Activated CD4-positive, alpha-beta T cell treated with anti-CD3 and anti-CD28 coated beads, Interleukin-2, amount 10 ng/mL, durations not matched to agents 7 days and 5 days (primary cell): ENCODE measurements at regions not wholly inside any gene's neighbourhood (a gene's known extent, or its start where the extent isn't known, plus 50 kb on each side); places are given as distances from the start of the nearest gene placed in this dataset.
"Not testable (repeated sequence)": the region's sequence is repeated elsewhere in the genome, so short reads cannot be mapped to it uniquely, and the experiment has no call there.

Source experiments
- CTCF ChIA-PET: fragments of 350-600 bp; sonication (Branson Sonifier 250); formaldehyde crosslinking; loops from one replicate; lab custom pipeline; 2021; ENCODE audit warnings: antibody characterized with exemption; lab: Charles Lee
- POLR2A ChIA-PET: fragments of 350-600 bp; sonication (Branson Sonifier 250); formaldehyde crosslinking; loops from one replicate; lab custom pipeline; 2021; ENCODE audit warnings: antibody characterized with exemption; lab: Charles Lee
- DNase-seq: peaks from one replicate; pipeline ENCODE4 v3.0.0-alpha.2; 2020
- H3K27ac Mint-ChIP-seq: one replicate; pipeline ENCODE4 v1.8.0; 2021; ENCODE audit warnings: mild to moderate bottlenecking, moderate library complexity, mixed read lengths
- H3K27me3 Mint-ChIP-seq: one replicate; pipeline ENCODE4 v1.8.0; 2021; ENCODE audit warnings: mixed read lengths
- H3K36me3 Mint-ChIP-seq: one replicate; pipeline ENCODE4 v1.8.0; 2021; ENCODE audit warnings: low read depth, mixed read lengths
- H3K4me1 Mint-ChIP-seq: one replicate; pipeline ENCODE4 v1.8.0; 2021; ENCODE audit warnings: mixed read lengths
- H3K4me3 Mint-ChIP-seq: one replicate; pipeline ENCODE4 v1.8.0; 2021; ENCODE audit warnings: mild to moderate bottlenecking, moderate library complexity, mixed read lengths
- H3K9me3 Mint-ChIP-seq: one replicate; pipeline ENCODE4 v1.8.0; 2021; ENCODE audit warnings: mixed read lengths

DNA sequence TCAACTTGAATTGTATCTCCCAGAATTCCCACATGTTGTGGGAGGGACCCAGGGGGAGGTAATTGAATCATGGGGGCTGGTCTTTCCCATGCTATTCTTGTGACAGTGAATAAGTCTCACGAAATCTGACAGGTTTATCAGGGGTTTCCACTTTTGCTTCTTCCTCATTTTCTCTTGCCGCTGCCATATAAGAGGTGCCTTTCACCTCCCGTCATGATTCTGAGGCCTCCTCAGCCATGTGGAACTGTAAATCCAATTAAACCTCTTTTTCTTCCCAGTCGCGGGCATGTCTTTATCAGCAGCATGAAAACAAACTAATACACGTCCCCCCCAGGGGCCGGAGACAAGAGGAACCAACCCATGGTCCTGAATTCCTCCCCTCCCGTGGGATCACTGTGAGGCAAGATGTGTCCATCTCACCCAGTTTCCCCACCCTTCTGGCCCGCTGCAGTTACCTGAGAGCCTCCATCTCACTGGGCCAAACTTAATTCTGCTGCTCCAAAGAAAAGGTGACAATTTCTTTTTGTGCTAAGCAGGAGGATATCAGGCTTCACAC is 354.0 kb upstream of the JARID2 start:
- POLR2A ChIA-PET, H3K4me3 Mint-ChIP-seq, H3K36me3 Mint-ChIP-seq, CTCF ChIA-PET, DNase-seq, H3K4me1 Mint-ChIP-seq, H3K27ac Mint-ChIP-seq, H3K27me3 Mint-ChIP-seq: not testable (repeated sequence)
- peaks cover 14% of the 10 kb centered on the region for H3K9me3 Mint-ChIP-seq

DNA sequence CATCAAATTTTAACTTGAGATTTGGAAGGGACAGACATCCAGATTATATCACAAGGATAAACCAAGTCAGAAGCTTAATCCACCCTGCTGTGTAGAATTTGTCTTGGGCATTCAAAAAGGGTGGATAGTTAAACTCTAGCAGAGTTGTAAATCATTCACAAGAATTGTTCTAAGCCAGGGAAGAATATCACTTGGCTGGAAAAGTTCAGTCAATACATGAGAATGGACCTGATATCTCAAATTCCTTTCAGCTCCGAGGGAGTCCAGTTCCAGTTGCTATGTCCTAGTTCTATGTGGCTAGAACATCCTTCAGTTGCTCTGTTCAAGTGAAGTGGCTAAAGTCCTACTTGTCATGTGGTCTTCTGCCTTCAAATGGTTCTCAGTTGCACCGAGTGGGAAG is 351.8 kb upstream of the JARID2 start:
- Mint-ChIP-seq H3K27me3 (no peaks in the 10 kb centered on the region), H3K36me3 (peaks cover 1% of the 10 kb centered on the region), H3K4me1 (no peaks in the 10 kb centered on the region), H3K4me3 (no peak overlapping the region), H3K27ac (no peak overlapping the region), H3K9me3 (peaks cover 14% of the 10 kb centered on the region)
- ChIA-PET POLR2A (no interaction called here), CTCF (interaction anchor here (0.5 to 1.1 kb wide), 3 partner anchors 16 to 114 kb away, joined by 3 read pairs; no protein-coding TSS in a partner anchor)
- no peak for DNase-seq

DNA sequence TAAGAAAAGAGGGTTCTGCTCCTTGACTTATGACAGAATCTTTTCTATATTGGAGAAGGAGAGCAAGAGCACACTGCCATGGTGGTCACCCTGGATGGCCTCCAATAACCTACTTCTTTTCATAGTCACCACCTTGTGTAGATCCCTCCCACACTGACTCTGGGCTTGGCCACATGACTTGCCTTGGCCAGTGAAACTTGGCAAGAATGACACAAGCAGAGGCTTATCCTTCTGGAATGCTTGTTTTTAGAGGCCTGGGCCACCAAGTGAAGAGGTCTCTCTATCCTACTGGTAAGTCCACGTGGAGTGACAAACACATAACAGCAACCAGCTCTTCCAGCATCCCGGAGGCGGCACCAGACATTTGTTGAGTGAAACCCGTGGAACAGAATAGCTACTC is 349.4 kb upstream of the JARID2 start:
- peaks cover 3% of the 10 kb centered on the region for H3K36me3 Mint-ChIP-seq
- no peak for DNase-seq
- H3K9me3 Mint-ChIP-seq, result peaks cover 16% of the 10 kb centered on the region
- ChIA-PET CTCF (no interaction called here), POLR2A (interaction anchor here (0.6 kb wide), 1 partner anchor 43 kb away, joined by 3 read pairs; no protein-coding TSS in a partner anchor)
- H3K4me3 Mint-ChIP-seq, result no peak overlapping the region
- H3K27ac Mint-ChIP-seq, result no peak overlapping the region
- H3K4me1 Mint-ChIP-seq, result no peaks in the 10 kb centered on the region
- no peaks in the 10 kb centered on the region for H3K27me3 Mint-ChIP-seq

DNA sequence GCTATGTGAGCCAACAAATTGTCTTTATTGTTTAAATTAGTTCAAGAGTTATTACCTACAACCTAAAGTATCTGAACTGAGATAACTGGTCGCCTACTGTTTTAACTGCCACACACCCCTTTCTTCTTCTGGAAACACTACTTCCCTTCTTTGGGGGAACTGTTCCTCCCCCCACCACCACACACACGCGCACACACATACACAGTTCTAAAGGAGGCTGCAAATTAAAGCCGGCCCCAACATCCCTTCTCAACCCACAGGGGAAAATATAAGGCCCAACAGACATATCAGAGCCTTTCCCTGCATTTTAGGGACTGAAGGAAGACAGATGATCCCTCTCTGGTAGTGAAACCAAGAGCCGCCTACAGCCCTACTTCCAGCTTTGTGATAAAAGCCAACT is 348.0 kb upstream of the JARID2 start:
- no peak for DNase-seq
- Mint-ChIP-seq H3K4me3 (no peak overlapping the region), H3K27me3 (no peaks in the 10 kb centered on the region), H3K4me1 (no peaks in the 10 kb centered on the region), H3K36me3 (peaks cover 3% of the 10 kb centered on the region), H3K9me3 (peaks cover 14% of the 10 kb centered on the region), H3K27ac (no peak overlapping the region)
- ChIA-PET CTCF (interaction anchor here (0.9 kb wide), 1 partner anchor 442 kb away, joined by 4 read pairs; no protein-coding TSS in a partner anchor), POLR2A (no interaction called here)

DNA sequence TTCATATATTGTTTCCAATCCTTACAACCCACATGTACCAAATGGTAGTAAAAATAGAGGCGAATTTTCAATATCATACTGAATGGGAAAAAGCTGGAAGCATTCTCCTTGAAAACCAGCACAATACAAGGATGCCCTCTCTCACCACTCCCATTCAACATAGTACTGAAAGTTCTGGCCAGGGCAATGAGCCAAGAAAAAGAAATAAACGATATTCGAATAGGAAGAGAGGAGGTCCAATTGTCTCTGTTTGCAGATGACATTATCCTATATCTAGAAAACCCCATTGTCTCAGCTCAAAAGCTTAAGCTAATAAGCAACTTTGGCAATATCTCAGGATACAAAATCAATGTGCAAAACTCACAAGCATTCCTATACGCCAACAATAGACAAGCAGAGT is 346.4 kb upstream of the JARID2 start:
- H3K27me3 Mint-ChIP-seq, H3K36me3 Mint-ChIP-seq, DNase-seq, H3K9me3 Mint-ChIP-seq, H3K4me3 Mint-ChIP-seq, H3K27ac Mint-ChIP-seq, CTCF ChIA-PET, H3K4me1 Mint-ChIP-seq, POLR2A ChIA-PET: not testable (repeated sequence)

DNA sequence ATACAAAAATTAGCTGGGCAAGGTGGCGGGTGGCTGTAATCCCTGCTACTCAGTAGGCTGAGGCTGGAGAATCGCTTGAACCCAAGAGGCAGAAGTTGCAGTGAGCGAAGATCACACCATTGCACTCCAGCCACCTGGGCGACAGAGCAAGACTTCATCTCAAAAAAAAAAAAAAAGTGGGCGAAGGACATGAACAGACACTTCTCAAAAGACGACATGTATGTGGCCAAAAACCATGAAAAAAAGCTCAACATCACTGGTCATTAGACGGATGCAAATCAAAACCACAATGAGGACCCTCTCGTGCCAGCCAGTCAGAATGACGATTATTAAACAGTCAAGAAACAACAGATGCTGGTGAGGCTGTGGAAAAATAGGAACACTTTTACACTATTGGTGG is 344.9 kb upstream of the JARID2 start:
- H3K4me1 Mint-ChIP-seq, result no peaks in the 10 kb centered on the region
- no peak overlapping the region for H3K27ac Mint-ChIP-seq
- no peak for DNase-seq
- ChIA-PET CTCF (interaction anchor here (0.6 kb wide), 1 partner anchor 14 kb away, joined by 4 read pairs; no protein-coding TSS in a partner anchor), POLR2A (no interaction called here)
- no peak overlapping the region for H3K4me3 Mint-ChIP-seq
- H3K9me3 Mint-ChIP-seq, result peaks cover 9% of the 10 kb centered on the region
- H3K36me3 Mint-ChIP-seq, result peaks cover 1% of the 10 kb centered on the region
- H3K27me3 Mint-ChIP-seq, result no peaks in the 10 kb centered on the region

DNA sequence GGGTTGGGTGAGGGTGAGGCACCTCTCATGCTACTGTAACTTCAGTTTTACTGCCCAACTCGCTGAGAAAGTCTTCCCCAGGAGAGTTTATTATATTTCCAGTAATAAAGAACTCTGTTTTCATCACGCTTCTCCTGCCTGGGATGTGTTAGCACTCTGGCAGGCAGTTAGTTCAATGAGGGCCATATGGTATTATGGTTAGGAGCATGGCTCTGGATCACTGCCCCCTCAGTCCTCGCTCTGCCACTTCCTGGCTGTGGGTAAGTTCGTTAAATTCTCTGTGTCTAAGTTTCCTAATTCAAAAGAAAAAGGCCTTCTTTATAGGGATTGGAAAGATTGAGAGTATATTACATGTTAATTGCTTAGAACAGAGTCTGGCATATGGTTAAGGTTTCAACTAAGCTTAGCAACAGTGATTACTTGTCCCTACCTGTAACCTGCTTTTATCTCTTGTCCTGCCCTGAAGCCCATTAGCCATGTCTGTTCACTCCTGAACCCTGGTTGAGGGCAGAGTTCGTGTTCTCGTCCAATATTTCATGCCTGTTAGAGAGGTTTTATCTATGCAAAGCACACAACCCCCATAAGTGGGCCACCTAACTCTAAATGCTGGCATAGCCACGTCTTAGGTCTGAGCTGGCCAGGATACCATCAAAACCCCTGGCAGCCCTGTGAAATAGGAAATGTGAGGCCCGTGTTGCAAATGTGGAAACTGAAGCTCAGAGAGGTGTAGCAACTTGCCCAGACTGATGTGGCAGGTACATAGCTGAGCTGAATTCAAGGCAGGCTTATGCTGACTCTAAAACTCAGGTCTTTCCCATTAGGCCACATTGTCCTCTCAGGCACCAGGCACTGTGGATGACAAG is 342.5 kb upstream of the JARID2 start:
- Mint-ChIP-seq H3K36me3 (peaks cover 1% of the 10 kb centered on the region), H3K4me3 (no peak overlapping the region), H3K9me3 (peaks cover 7% of the 10 kb centered on the region), H3K27me3 (no peaks in the 10 kb centered on the region), H3K27ac (no peak overlapping the region), H3K4me1 (no peaks in the 10 kb centered on the region)
- POLR2A ChIA-PET, result no interaction called here
- no peak for DNase-seq
- CTCF ChIA-PET, result interaction anchor here (1.6 kb wide), 1 partner anchor 18 kb away, joined by 10 read pairs; no protein-coding TSS in a partner anchor

DNA sequence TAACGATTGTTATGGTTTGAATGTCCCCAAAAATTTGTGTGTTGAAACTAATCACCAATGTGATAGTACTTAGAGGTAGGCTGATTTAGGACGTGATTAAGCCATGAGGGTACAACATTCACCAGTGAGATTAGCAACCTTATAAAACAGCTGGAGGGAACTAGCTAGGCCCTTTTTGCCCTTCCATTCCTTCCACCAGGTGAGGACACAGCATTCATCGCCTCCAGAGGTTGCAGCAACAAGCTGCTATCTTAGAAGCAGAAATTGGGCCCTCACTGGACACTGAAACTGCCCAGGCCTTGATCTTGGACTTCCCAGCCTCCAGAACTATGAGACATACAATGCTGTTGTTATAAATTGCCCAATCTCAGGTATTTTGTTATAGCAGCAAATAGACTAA is 340.7 kb upstream of the JARID2 start:
- ChIA-PET CTCF (interaction anchor here (0.6 to 0.7 kb wide), 4 partner anchors 17 to 205 kb away, joined by 3 read pairs; no protein-coding TSS in a partner anchor), POLR2A (no interaction called here)
- no peaks in the 10 kb centered on the region for H3K27me3 Mint-ChIP-seq
- H3K9me3 Mint-ChIP-seq, result peaks cover 3% of the 10 kb centered on the region
- no peak overlapping the region for H3K27ac Mint-ChIP-seq
- peaks cover 1% of the 10 kb centered on the region for H3K36me3 Mint-ChIP-seq
- no peak for DNase-seq
- H3K4me3 Mint-ChIP-seq, result no peak overlapping the region
- peaks cover 3% of the 10 kb centered on the region for H3K4me1 Mint-ChIP-seq

DNA sequence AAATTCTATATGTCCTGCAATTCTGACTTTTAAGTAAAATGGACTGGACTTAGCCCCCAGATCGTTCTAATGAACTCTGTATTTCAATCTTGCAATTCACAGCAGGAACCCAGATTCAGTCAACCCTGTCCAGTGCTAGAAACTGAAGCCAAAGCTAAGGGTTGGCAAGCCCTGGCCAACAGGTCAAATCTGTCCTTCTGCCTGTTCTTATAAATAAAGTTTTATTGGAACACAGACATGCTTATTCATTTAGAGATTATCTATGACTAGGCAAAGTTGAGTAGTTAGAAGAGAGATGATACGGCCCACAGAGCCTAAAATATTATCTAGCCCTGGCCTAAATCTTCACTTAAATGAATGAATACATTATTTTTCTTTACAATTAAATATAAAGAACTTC is 339.2 kb upstream of the JARID2 start:
- no peak overlapping the region for H3K4me3 Mint-ChIP-seq
- peaks cover 10% of the 10 kb centered on the region for H3K36me3 Mint-ChIP-seq
- DNase-seq, result no peak
- peaks cover 5% of the 10 kb centered on the region for H3K9me3 Mint-ChIP-seq
- ChIA-PET POLR2A (no interaction called here), CTCF (interaction anchor here (1.3 kb wide), 2 partner anchors 11 to 376 kb away, joined by 3 read pairs; no protein-coding TSS in a partner anchor)
- no peak overlapping the region for H3K27ac Mint-ChIP-seq
- peaks cover 17% of the 10 kb centered on the region for H3K4me1 Mint-ChIP-seq
- H3K27me3 Mint-ChIP-seq, result no peaks in the 10 kb centered on the region

DNA sequence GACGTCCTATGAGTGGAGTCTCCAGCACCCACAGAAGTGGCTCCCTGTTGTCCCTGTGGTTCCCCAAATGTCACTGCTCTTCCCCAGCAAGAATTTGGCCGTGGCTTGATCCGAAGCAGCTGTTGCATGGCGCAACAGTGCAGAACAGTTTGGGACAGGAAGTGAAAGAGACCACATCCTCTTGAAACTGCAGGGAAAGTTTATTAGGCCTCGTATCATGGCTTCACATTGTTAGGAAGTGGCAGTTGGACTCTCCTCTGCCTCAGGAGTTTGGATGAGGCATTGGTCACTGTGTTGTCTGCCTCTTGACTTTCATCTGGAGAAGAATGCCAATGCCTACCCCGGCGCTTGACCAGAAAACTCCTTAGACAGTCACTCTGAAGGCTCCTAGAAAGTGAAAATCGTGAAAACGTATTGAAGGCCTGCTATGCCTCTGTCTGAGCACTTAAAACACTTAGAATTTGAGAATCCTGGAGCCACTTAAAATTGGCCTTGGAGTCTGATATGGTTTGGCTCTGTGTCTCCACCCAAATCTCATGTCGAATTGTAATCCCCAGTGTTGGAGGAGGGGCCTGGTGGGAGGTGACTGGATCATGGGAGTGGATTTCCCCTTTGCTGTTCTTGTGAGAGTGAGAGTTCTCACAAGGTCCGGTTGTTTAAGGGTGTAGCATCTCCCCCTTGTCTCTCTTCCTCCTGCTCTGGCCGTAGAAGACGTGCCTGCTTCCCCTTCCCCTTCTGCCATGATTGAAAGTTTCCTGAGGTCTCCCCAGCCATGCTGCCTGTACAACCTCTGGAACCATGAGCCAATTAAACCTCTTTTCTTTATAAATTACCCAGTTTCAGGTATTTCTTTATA is 334.9 kb upstream of the JARID2 start:
- Mint-ChIP-seq H3K27me3 (no peaks in the 10 kb centered on the region), H3K4me1 (peaks cover 22% of the 10 kb centered on the region), H3K36me3 (peaks cover 10% of the 10 kb centered on the region), H3K9me3 (peaks cover 5% of the 10 kb centered on the region), H3K27ac (peak overlapping the region; percentile 83), H3K4me3 (no peak overlapping the region)
- peak; percentile 25 for DNase-seq
- ChIA-PET POLR2A (no interaction called here), CTCF (interaction anchor here (1.4 to 1.5 kb wide), 2 partner anchors 15 to 16 kb away, joined by 3 to 4 read pairs; no protein-coding TSS in a partner anchor)

DNA sequence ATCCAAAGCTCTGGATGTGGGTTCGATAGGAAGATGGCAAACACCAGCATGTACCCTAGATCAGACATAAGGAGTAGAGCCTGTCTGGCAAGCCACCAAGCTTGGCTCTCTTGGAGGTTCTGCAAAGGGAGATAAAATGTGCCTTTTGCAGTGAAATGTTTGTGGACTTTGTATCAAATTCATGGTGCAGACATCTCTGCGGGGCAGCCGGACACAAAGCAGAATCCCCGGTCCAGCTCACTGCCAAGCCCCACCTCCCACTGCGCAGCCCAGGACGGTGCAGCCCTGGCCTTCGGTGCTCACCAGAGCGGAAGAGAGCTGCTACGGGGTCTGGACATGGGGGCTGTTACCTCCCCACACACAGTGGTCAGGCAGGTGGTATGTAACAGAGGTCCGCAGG is 333.6 kb upstream of the JARID2 start:
- POLR2A ChIA-PET, result no interaction called here
- no peak overlapping the region for H3K4me3 Mint-ChIP-seq
- H3K27ac Mint-ChIP-seq, result peak overlapping the region; percentile 79
- CTCF ChIA-PET, result interaction anchor here (0.6 kb wide), 1 partner anchor 127 kb away, joined by 3 read pairs; no protein-coding TSS in a partner anchor
- no peak for DNase-seq
- H3K27me3 Mint-ChIP-seq, result no peaks in the 10 kb centered on the region
- peaks cover 10% of the 10 kb centered on the region for H3K36me3 Mint-ChIP-seq
- H3K9me3 Mint-ChIP-seq, result peaks cover 5% of the 10 kb centered on the region
- H3K4me1 Mint-ChIP-seq, result peaks cover 22% of the 10 kb centered on the region

DNA sequence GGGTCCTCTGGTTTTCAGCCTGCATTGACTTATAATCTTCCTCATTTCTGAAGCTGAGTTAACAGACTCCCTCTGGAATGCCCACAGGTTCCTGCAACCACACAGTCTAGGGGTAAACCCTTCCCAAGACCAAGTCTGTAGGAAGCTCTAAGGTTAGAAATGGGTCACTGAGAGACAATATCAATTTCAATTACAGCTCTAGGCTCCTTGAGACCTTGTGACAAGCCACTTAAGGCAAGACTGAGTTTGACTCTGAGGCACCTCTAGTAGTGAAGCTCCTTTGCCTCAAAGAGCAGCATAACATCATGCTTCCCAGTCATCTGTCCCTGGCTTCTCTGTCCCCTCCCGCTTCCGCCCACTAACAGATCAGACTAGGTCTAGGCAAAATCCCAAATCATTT is 333.2 kb upstream of the JARID2 start:
- Mint-ChIP-seq H3K27me3 (no peaks in the 10 kb centered on the region), H3K36me3 (peaks cover 10% of the 10 kb centered on the region), H3K27ac (peak overlapping the region; percentile 25), H3K4me3 (no peak overlapping the region), H3K4me1 (peaks cover 22% of the 10 kb centered on the region), H3K9me3 (peaks cover 5% of the 10 kb centered on the region)
- ChIA-PET CTCF (interaction anchor here (0.6 to 1.1 kb wide), 3 partner anchors 55 to 328 kb away, joined by 3 to 4 read pairs (median 3); no protein-coding TSS in a partner anchor), POLR2A (no interaction called here)
- DNase-seq, result no peak
